Natural killer cell (primary cell): ENCODE measurements at regions not wholly inside any gene's neighbourhood (a gene's known extent, or its start where the extent isn't known, plus 50 kb on each side); places are given as distances from the start of the nearest gene placed in this dataset.

Experiments
- ATAC-seq, 3 donors: fragments of 150-1000 bp in 2 of 3; fragments of 200-7000 bp in 1 of 3; cut with Tn5 transposase; 1 replicate in 1 of 3; 2 replicates in 2 of 3; pipeline ENCODE4 v1.10.0; 2021; ENCODE audit warnings: mild to moderate bottlenecking in 2 of 3, moderate library complexity in 2 of 3
- DNase-seq, 2 donors: peaks; one replicate each; pipeline versions ENCODE4 v3.0.0 to v3.0.0-alpha.2; 2013 to 2021; ENCODE audit warnings: mixed read lengths in 1 of 2
- H3K27ac ChIP-seq: one replicate; pipeline ENCODE4 v1.5.1; 2013; ENCODE audit warnings: mild to moderate bottlenecking, low read length
- H3K27me3 ChIP-seq: one replicate; pipeline ENCODE4 v1.6.1; 2013; ENCODE audit warnings: low read length; ENCODE audit not compliant: control insufficient read depth, insufficient read depth
- H3K36me3 ChIP-seq: one replicate; pipeline ENCODE4 v1.6.1; 2013; ENCODE audit warnings: low read length; ENCODE audit not compliant: control insufficient read depth, insufficient read depth
- H3K4me1 ChIP-seq: one replicate; pipeline ENCODE4 v1.6.1; 2013; ENCODE audit warnings: low read length; ENCODE audit not compliant: control insufficient read depth, insufficient read depth
- H3K4me3 ChIP-seq: one replicate; pipeline ENCODE4 v1.5.1; 2013; ENCODE audit warnings: low read length
- H3K9me3 ChIP-seq: one replicate; pipeline ENCODE4 v1.6.1; 2013; ENCODE audit warnings: low read length; ENCODE audit not compliant: control insufficient read depth, insufficient read depth
- H3K27ac Mint-ChIP-seq, 2 donors: one replicate each; pipeline ENCODE4 v1.8.0; 2022; ENCODE audit warnings: mild to moderate bottlenecking in 2 of 2, mixed read lengths in 2 of 2, moderate library complexity in 1 of 2
- H3K27me3 Mint-ChIP-seq, 2 donors: one replicate each; pipeline ENCODE4 v1.8.0; 2022; ENCODE audit warnings: low read depth in 2 of 2, mixed read lengths in 2 of 2
- H3K36me3 Mint-ChIP-seq: one replicate; pipeline ENCODE4 v1.8.0; 2022; ENCODE audit warnings: mixed read lengths
- H3K4me1 Mint-ChIP-seq, 2 donors: one replicate each; pipeline ENCODE4 v1.8.0; 2022; ENCODE audit warnings: mixed read lengths in 2 of 2
- H3K4me3 Mint-ChIP-seq: one replicate; pipeline ENCODE4 v1.8.0; 2022; ENCODE audit warnings: mild to moderate bottlenecking, moderate library complexity, mixed read lengths
- H3K9me3 Mint-ChIP-seq, 2 donors: one replicate each; pipeline ENCODE4 v1.8.0; 2022; ENCODE audit warnings: mixed read lengths in 2 of 2
- CTCF ChIP-seq: fragments of 200-600 bp; IDR thresholded peaks from one replicate; pipeline ENCODE4 v1.8.0; 2022; ENCODE audit warnings: antibody characterized with exemption
- WGBS: methylation state at CpG from one replicate; pipeline ENCODE4 v1.1.7; 2013; ENCODE audit warnings: missing lambda C conversion rate; ENCODE audit not compliant: insufficient coverage; 5-methylcytosine and 5-hydroxymethylcytosine counted together
- intact Hi-C: fragments of 100-400 bp; cut with micrococcal nuclease; formaldehyde crosslinking; loops from one replicate; pipeline ENCODE4 v1.14.2; 2022

GRCh38 chr3:176579711-176580185, 617.5 kb downstream of the TBL1XR1 start:
- WGBS, result 83% methylated on average over 2 of the region's 2 CpGs
- no peak for TF ChIP-seq CTCF
- ATAC-seq, result no peak
- Histone ChIP-seq H3K4me1 (no peaks in the 10 kb centered on the region), H3K36me3 (no peaks in the 10 kb centered on the region), H3K27ac (no peak overlapping the region), H3K27me3 (no peaks in the 10 kb centered on the region), H3K4me3 (no peak overlapping the region), H3K9me3 (no peaks in the 10 kb centered on the region)
- no peak overlapping the region for H3K27ac Mint-ChIP-seq
- H3K4me3 Mint-ChIP-seq, result no peak overlapping the region
- no peaks in the 10 kb centered on the region for H3K36me3 Mint-ChIP-seq
- DNase-seq, result no peak
- H3K27me3 Mint-ChIP-seq, result no peaks in the 10 kb centered on the region
- intact Hi-C loops, result no loop called here
- no peaks in the 10 kb centered on the region for H3K4me1 Mint-ChIP-seq
- peaks cover 6 to 24% of the 10 kb centered on the region in 2 donors for H3K9me3 Mint-ChIP-seq

- Mint-ChIP-seq H3K27ac (no peak overlapping the region), H3K27me3 (no peaks in the 10 kb centered on the region), H3K4me3 (no peak overlapping the region), H3K36me3 (no peaks in the 10 kb centered on the region), H3K9me3 (peaks cover 4 to 24% of the 10 kb centered on the region in 2 donors), H3K4me1 (no peaks in the 10 kb centered on the region)
- no peak for TF ChIP-seq CTCF
- H3K36me3 ChIP-seq, result no peaks in the 10 kb centered on the region
- WGBS, result 86% methylated on average over 2 of the region's 3 CpGs
- no peak overlapping the region for H3K27ac ChIP-seq
- ATAC-seq, result no peak
- no peaks in the 10 kb centered on the region for H3K9me3 ChIP-seq
- intact Hi-C loops, result no loop called here
- H3K4me1 ChIP-seq, result no peaks in the 10 kb centered on the region
- no peaks in the 10 kb centered on the region for H3K27me3 ChIP-seq
- H3K4me3 ChIP-seq, result no peak overlapping the region
- DNase-seq, result no peak
These were observed 619.0 kb downstream of the TBL1XR1 start for GRCh38 chr3:176578316-176578715.

GRCh38 chr3:176577447-176577846, 619.8 kb downstream of the TBL1XR1 start:
- no peak for TF ChIP-seq CTCF
- Histone ChIP-seq H3K27ac (no peak overlapping the region), H3K4me3 (no peak overlapping the region), H3K27me3 (no peaks in the 10 kb centered on the region), H3K36me3 (no peaks in the 10 kb centered on the region), H3K4me1 (no peaks in the 10 kb centered on the region), H3K9me3 (no peaks in the 10 kb centered on the region)
- 98% methylated on average over 3 of the region's 5 CpGs for WGBS
- no peaks in the 10 kb centered on the region for H3K36me3 Mint-ChIP-seq
- intact Hi-C loops, result no loop called here
- peaks cover 6 to 27% of the 10 kb centered on the region in 2 donors for H3K9me3 Mint-ChIP-seq
- no peak for DNase-seq
- H3K4me1 Mint-ChIP-seq, result no peaks in the 10 kb centered on the region
- no peak for ATAC-seq
- H3K4me3 Mint-ChIP-seq, result no peak overlapping the region
- H3K27me3 Mint-ChIP-seq, result no peaks in the 10 kb centered on the region
- H3K27ac Mint-ChIP-seq, result no peak overlapping the region

- peaks cover 8 to 18% of the 10 kb centered on the region in 2 donors for H3K9me3 Mint-ChIP-seq
- no peak overlapping the region for H3K4me3 ChIP-seq
- H3K9me3 ChIP-seq, result no peaks in the 10 kb centered on the region
- no peak overlapping the region for H3K27ac Mint-ChIP-seq
- intact Hi-C loops, result no loop called here
- H3K4me3 Mint-ChIP-seq, result no peak overlapping the region
- no peaks in the 10 kb centered on the region for H3K36me3 Mint-ChIP-seq
- ATAC-seq (no peak), DNase-seq (no peak)
- H3K4me1 Mint-ChIP-seq, result no peaks in the 10 kb centered on the region
- H3K36me3 ChIP-seq, result no peaks in the 10 kb centered on the region
- TF ChIP-seq CTCF, result no peak
- H3K27me3 Mint-ChIP-seq, result no peaks in the 10 kb centered on the region
- H3K4me1 ChIP-seq, result no peaks in the 10 kb centered on the region
- no CpG with 5 or more reads among the region's 1 CpG for WGBS
- H3K27me3 ChIP-seq, result no peaks in the 10 kb centered on the region
- no peak overlapping the region for H3K27ac ChIP-seq
These were observed 622.5 kb downstream of the TBL1XR1 start for GRCh38 chr3:176574786-176575185.
